H1 (cell line): ENCODE measurements at regions not wholly inside any gene's neighbourhood (a gene's known extent, or its start where the extent isn't known, plus 50 kb on each side); places are given as distances from the start of the nearest gene placed in this dataset.

Experiments used
- CTCF ChIP-seq, 3 experiments: IDR thresholded peaks; 1 replicate in 2 of 3; 2 replicates in 1 of 3; pipeline versions ENCODE4 v1.5.1 to v1.6.1; 2011; ENCODE audit warnings: low read length in 3 of 3, mild to moderate bottlenecking in 3 of 3, inconsistent platforms in 2 of 3, low read depth in 1 of 3, moderate library complexity in 1 of 3; ENCODE audit not compliant: insufficient read depth in 1 of 3; ENCODE audit errors: control extremely low read depth in 1 of 3
- EP300 ChIP-seq, 2 experiments: IDR thresholded peaks; 1 replicate in 1 of 2; 2 replicates in 1 of 2; pipeline ENCODE4 v1.6.1; 2011 to 2012; ENCODE audit warnings: low read depth in 2 of 2, low read length in 2 of 2, mild to moderate bottlenecking in 2 of 2, borderline replicate concordance in 1 of 2, inconsistent platforms in 1 of 2, moderate library complexity in 1 of 2
- GABPA ChIP-seq: IDR thresholded peaks from 2 replicates; pipeline ENCODE4 v1.6.1; 2011; ENCODE audit warnings: mild to moderate bottlenecking, low read length, moderate library complexity, borderline replicate concordance; ENCODE audit not compliant: insufficient read depth
- GTF2F1 ChIP-seq: IDR thresholded peaks from 2 replicates; pipeline ENCODE4 v1.6.1; 2012; ENCODE audit warnings: low read depth, low read length, improper control_type of control experiment, borderline replicate concordance
- HDAC2 ChIP-seq, 2 experiments: fragments of 300-600 bp in 1 of 2; sonication (generic) in 1 of 2; IDR thresholded peaks; 2 replicates each; pipeline ENCODE4 v1.6.1; 2011 to 2012; ENCODE audit warnings: low read depth in 2 of 2, low read length in 2 of 2, mild to moderate bottlenecking in 2 of 2, moderate library complexity in 2 of 2, borderline replicate concordance in 1 of 2, inconsistent platforms in 1 of 2
- JUN ChIP-seq: IDR thresholded peaks from 2 replicates; pipeline ENCODE4 v1.6.1; 2011; ENCODE audit warnings: low read depth, mild to moderate bottlenecking, improper control_type of control experiment, low read length
- MAX ChIP-seq: IDR thresholded peaks from 2 replicates; pipeline ENCODE4 v1.6.1; 2012; ENCODE audit warnings: inconsistent platforms
- PHF8 ChIP-seq: fragments of 200-600 bp; sonication (generic); conservative IDR thresholded peaks from 2 replicates; pipeline ENCODE4 v1.7.1; 2012; ENCODE audit warnings: low read depth, mild to moderate bottlenecking, inconsistent platforms, low read length, moderate library complexity
- POLR2A ChIP-seq, 2 experiments: IDR thresholded peaks; 1 replicate in 1 of 2; 2 replicates in 1 of 2; pipeline ENCODE4 v1.6.1; 2011; ENCODE audit warnings: low read depth in 2 of 2, low read length in 2 of 2, mild to moderate bottlenecking in 2 of 2; ENCODE audit errors: control extremely low read depth in 1 of 2
- SP2 ChIP-seq: IDR thresholded peaks from 2 replicates; pipeline ENCODE4 v1.6.1; 2012; ENCODE audit warnings: mild to moderate bottlenecking, low read length, inconsistent platforms
- TAF1 ChIP-seq: IDR thresholded peaks from 2 replicates; pipeline ENCODE4 v1.6.1; 2011; ENCODE audit warnings: mild to moderate bottlenecking, low read depth, low read length

- TF ChIP-seq POLR2A (IDR thresholded peaks at IDR 0.05; ENCODE audit: control extremely low read depth in 1 of 2, low read depth in 2 of 2, low read length in 2 of 2) (no peak), CTCF (IDR thresholded peaks at IDR 0.05; ENCODE audit: control extremely low read depth in 1 of 3, insufficient read depth in 1 of 3, low read depth in 1 of 3, low read length in 3 of 3) (no peak), EP300 (IDR thresholded peaks at IDR 0.05; ENCODE audit: borderline replicate concordance in 1 of 2, low read depth in 2 of 2, low read length in 2 of 2) (no peak), TAF1 (no peak), MAX (no peak), GTF2F1 (no peak), SP2 (no peak), GABPA (no peak), JUN (no peak), PHF8 (no peak), HDAC2 (IDR thresholded peaks at IDR 0.05; ENCODE audit: borderline replicate concordance in 1 of 2, low read depth in 2 of 2, low read length in 2 of 2) (no peak)
These were observed 309.2 kb downstream of the SH3GL2 start for GRCh38 chr9:17888066-17888465.
